Keratinocyte (primary cell): ENCODE measurements at regions not wholly inside any gene's neighbourhood (a gene's known extent, or its start where the extent isn't known, plus 50 kb on each side); places are given as distances from the start of the nearest gene placed in this dataset.

Experiments
- DNase-seq: peaks from one replicate; pipeline ENCODE4 v3.0.0-alpha.2; 2011; ENCODE audit warnings: low read depth, missing footprints, low spot score
- FAIRE-seq: peaks from 2 replicates; lab custom pipeline; 2011; peaks lifted over from hg19 to GRCh38; lab: Jason Lieb, UNC
- H2AFZ ChIP-seq: 2 replicates; pipeline ENCODE4 v1.6.0; 2012; ENCODE audit warnings: low read length, control low read depth, inconsistent platforms; ENCODE audit not compliant: control insufficient read depth
- H3K27ac ChIP-seq: 2 replicates; pipeline ENCODE4 v1.5.1; 2011; ENCODE audit warnings: low read length; ENCODE audit not compliant: control insufficient read depth, insufficient read depth
- H3K27me3 ChIP-seq: 3 replicates; pipeline ENCODE4 v1.6.0; 2011; ENCODE audit warnings: low read length; ENCODE audit not compliant: control insufficient read depth, insufficient read depth; ENCODE audit errors: extremely low read depth
- H3K36me3 ChIP-seq, 2 experiments: 2 replicates in 1 of 2; 3 replicates in 1 of 2; pipeline ENCODE4 v1.5.1; 2011; ENCODE audit warnings: low read length in 2 of 2, mild to moderate bottlenecking in 1 of 2; ENCODE audit not compliant: control insufficient read depth in 2 of 2, insufficient read depth in 2 of 2; ENCODE audit errors: extremely low read depth in 1 of 2
- H3K4me1 ChIP-seq: 3 replicates; pipeline ENCODE4 v1.5.1; 2011; ENCODE audit warnings: low read length; ENCODE audit not compliant: control insufficient read depth, insufficient read depth; ENCODE audit errors: extremely low read depth
- H3K4me2 ChIP-seq: 3 replicates; pipeline ENCODE4 v1.6.0; 2011; ENCODE audit warnings: low read depth, low read length; ENCODE audit not compliant: control insufficient read depth, insufficient read depth; ENCODE audit errors: extremely low read depth
- H3K4me3 ChIP-seq, 3 experiments: fragments of 200-600 bp in 1 of 3; sonication (generic) in 1 of 3; 2 replicates in 2 of 3; 3 replicates in 1 of 3; pipeline ENCODE4 v1.5.1; 2011 to 2016; ENCODE audit warnings: low read length in 3 of 3, mild to moderate bottlenecking in 3 of 3, control low read depth in 2 of 3, inconsistent platforms in 1 of 3, low read depth in 1 of 3, mixed read lengths in 1 of 3, mixed run types in 1 of 3, moderate library complexity in 1 of 3; ENCODE audit not compliant: control insufficient read depth in 2 of 3, insufficient read depth in 2 of 3; ENCODE audit errors: extremely low read depth in 1 of 3
- H3K79me2 ChIP-seq: 2 replicates; pipeline ENCODE4 v1.6.0; 2012; ENCODE audit warnings: low read length; ENCODE audit not compliant: control insufficient read depth, insufficient read depth
- H3K9ac ChIP-seq: 3 replicates; pipeline ENCODE4 v1.6.0; 2011; ENCODE audit warnings: low read length; ENCODE audit not compliant: control insufficient read depth, insufficient read depth; ENCODE audit errors: extremely low read depth
- H3K9me1 ChIP-seq: 3 replicates; pipeline ENCODE4 v1.6.0; 2011; ENCODE audit warnings: low read length; ENCODE audit not compliant: control insufficient read depth, insufficient read depth; ENCODE audit errors: extremely low read depth
- H3K9me3 ChIP-seq: 2 replicates; pipeline ENCODE4 v1.5.1; 2012; ENCODE audit warnings: low read depth, low read length; ENCODE audit not compliant: control insufficient read depth
- H4K20me1 ChIP-seq: 3 replicates; pipeline ENCODE4 v1.6.0; 2011; ENCODE audit warnings: low read length; ENCODE audit not compliant: control insufficient read depth, insufficient read depth; ENCODE audit errors: extremely low read depth
- EZH2 ChIP-seq: IDR thresholded peaks from one replicate; pipeline ENCODE4 v1.6.1; 2012; ENCODE audit warnings: inconsistent platforms, mild to moderate bottlenecking, low read length, moderate library complexity
- dilution Hi-C: fragments of 300-500 bp; cut with MboI; formaldehyde crosslinking; loops from one replicate; pipeline ENCODE4 v1.7.0; 2020; ENCODE audit warnings: low sequenced_read_pairs; ENCODE audit not compliant: extremely low pct_ligation_motif_present
- TF ChIP-seq, protein P1 (sequence below), 3 experiments: IDR thresholded peaks in 1 of 3; conservative IDR thresholded peaks in 1 of 3; optimal IDR thresholded peaks in 1 of 3; 2 replicates in 2 of 3; 3 replicates in 1 of 3; pipeline versions ENCODE3 to v1.5.1; 2011; ENCODE audit warnings: low read length in 3 of 3, mild to moderate bottlenecking in 3 of 3, moderate library complexity in 2 of 3, control low read depth in 1 of 3, inconsistent platforms in 1 of 3; ENCODE audit not compliant: insufficient read depth in 2 of 3; ENCODE audit errors: extremely low read depth in 1 of 3

DNA sequence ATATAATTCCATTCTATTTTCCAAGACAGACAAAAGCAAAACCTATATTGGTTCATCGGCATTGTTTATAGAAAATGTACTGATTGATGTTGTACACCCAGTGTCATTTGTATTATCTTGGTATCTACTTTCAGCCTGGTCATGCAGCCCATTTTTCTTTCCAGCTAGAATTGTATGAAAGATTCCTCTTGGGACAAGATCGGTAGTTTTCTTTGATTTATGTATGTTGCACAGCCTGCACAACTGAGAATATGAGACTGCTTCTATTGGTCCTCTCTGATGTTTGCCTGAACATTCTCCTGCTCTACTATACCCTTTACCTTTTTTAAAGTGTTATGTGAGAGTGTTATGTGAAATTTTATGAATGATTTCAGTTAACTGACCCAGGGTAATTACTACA lies 487.7 kb upstream of the PRR20A start:
- H3K27me3 ChIP-seq, result no peaks in the 10 kb centered on the region
- no peak overlapping the region for H3K4me3 ChIP-seq
- H3K9me1 ChIP-seq, result no peaks in the 10 kb centered on the region
- no peaks in the 10 kb centered on the region for H3K79me2 ChIP-seq
- DNase-seq, result no peak
- dilution Hi-C loops, result no loop called here
- H3K9me3 ChIP-seq, result no peaks in the 10 kb centered on the region
- TF ChIP-seq, protein P1, sequence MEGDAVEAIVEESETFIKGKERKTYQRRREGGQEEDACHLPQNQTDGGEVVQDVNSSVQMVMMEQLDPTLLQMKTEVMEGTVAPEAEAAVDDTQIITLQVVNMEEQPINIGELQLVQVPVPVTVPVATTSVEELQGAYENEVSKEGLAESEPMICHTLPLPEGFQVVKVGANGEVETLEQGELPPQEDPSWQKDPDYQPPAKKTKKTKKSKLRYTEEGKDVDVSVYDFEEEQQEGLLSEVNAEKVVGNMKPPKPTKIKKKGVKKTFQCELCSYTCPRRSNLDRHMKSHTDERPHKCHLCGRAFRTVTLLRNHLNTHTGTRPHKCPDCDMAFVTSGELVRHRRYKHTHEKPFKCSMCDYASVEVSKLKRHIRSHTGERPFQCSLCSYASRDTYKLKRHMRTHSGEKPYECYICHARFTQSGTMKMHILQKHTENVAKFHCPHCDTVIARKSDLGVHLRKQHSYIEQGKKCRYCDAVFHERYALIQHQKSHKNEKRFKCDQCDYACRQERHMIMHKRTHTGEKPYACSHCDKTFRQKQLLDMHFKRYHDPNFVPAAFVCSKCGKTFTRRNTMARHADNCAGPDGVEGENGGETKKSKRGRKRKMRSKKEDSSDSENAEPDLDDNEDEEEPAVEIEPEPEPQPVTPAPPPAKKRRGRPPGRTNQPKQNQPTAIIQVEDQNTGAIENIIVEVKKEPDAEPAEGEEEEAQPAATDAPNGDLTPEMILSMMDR (optimal IDR thresholded peaks at IDR 0.05 in 1 of 3, IDR thresholded peaks at IDR 0.05 in 1 of 3, conservative IDR thresholded peaks at IDR 0.05 in 1 of 3; ENCODE audit: extremely low read depth in 1 of 3, insufficient read depth in 2 of 3, low read length in 3 of 3), result no peak
- TF ChIP-seq EZH2, result no peak
- no peaks in the 10 kb centered on the region for H4K20me1 ChIP-seq
- H2AFZ ChIP-seq, result no peak overlapping the region
- no peak for FAIRE-seq
- H3K9ac ChIP-seq, result no peak overlapping the region
- no peaks in the 10 kb centered on the region for H3K36me3 ChIP-seq
- H3K4me2 ChIP-seq, result no peak overlapping the region
- H3K27ac ChIP-seq, result no peak overlapping the region
- H3K4me1 ChIP-seq, result no peaks in the 10 kb centered on the region

DNA sequence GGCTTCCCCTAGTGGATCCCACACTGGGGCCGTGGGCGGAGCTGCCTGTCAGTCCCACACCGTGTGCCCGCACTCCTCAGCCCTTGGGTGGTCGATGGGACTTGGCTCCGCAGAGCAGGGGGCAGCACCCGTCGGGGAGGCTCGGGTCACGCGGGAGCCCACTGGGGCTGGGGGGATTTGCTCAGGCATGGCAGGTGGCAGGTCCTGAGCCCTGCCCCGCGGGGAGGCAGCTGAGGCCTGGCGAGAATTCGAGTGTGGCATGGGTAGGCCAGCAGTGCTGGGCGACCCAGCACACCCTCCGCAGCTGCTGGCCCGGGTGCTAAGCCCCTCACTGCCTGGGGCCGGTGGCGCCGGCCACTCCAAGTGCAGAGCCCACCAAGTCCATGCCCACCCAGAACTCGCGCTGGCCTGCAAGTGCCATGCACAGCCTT lies 481.7 kb upstream of the PRR20A start:
- Histone ChIP-seq H4K20me1 (no peaks in the 10 kb centered on the region), H3K4me2 (no peak overlapping the region), H3K4me3 (no peak overlapping the region), H3K27me3 (no peaks in the 10 kb centered on the region), H2AFZ (no peak overlapping the region), H3K4me1 (no peaks in the 10 kb centered on the region), H3K9ac (no peak overlapping the region), H3K36me3 (no peaks in the 10 kb centered on the region), H3K79me2 (no peaks in the 10 kb centered on the region), H3K9me3 (peaks cover 3% of the 10 kb centered on the region), H3K9me1 (no peaks in the 10 kb centered on the region), H3K27ac (no peak overlapping the region)
- FAIRE-seq, result no peak
- dilution Hi-C loops, result no loop called here
- TF ChIP-seq, protein P1 (optimal IDR thresholded peaks at IDR 0.05 in 1 of 3, IDR thresholded peaks at IDR 0.05 in 1 of 3, conservative IDR thresholded peaks at IDR 0.05 in 1 of 3; ENCODE audit: extremely low read depth in 1 of 3, insufficient read depth in 2 of 3, low read length in 3 of 3), result no peak
- no peak for TF ChIP-seq EZH2
- no peak for DNase-seq
